ENCODE measurements at regions not wholly inside any gene's neighbourhood (a gene's known extent, or its start where the extent isn't known, plus 50 kb on each side); places are given as distances from the start of the nearest gene placed in this dataset.

DNA sequence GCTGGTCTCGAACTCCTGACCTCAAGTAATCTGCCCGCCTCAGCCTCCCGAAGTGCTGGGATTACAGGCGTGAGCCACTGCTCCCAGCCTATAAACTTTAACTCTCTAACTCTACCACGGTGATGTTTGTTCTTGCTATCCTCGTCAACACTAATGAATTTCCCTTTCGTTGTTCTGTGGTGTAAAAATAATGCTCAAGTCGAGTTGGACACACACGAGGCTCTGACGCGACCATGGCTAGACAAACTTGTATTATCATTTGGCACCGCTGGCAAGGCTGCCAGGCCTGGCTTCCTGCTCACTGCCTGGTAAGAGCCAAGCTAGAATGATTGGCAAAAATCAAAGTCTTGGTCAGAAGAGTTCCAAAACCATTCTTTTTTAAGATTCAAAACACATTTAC, 167.0 kb upstream of the KLF6 start:
- TF ChIP-seq EZH2 (IDR thresholded peaks at IDR 0.05; ENCODE audit: insufficient read depth, poor library complexity, severe bottlenecking) = no peak
- TF ChIP-seq EZH2phosphoT487 (IDR thresholded peaks at IDR 0.05; ENCODE audit: insufficient read depth, low read depth) = no peak
